ENCODE measurements at regions not wholly inside any gene's neighbourhood (a gene's known extent, or its start where the extent isn't known, plus 50 kb on each side); places are given as distances from the start of the nearest gene placed in this dataset.

- Histone ChIP-seq H3K4me3 (ENCODE audit: insufficient read depth, low read depth, low read length) (no peak overlapping the region), H4K91ac (ENCODE audit: insufficient read depth, low read depth, low read length) (peak overlapping the region; percentile 7; the same call in 1 of the 2 replicates), H3K23ac (ENCODE audit: low read depth, low read length) (no peak overlapping the region), H3K4ac (ENCODE audit: low read depth, low read length) (0 out of 2 replicates have a peak overlapping the region, but pooled peaks have one; percentile 6), H3K14ac (replicated peaks; ENCODE audit: low read depth, low read length) (0 out of 2 replicates have a peak overlapping the region, but pooled peaks have one; percentile 10), H3K4me2 (ENCODE audit: low read depth, low read length) (no peak overlapping the region), H3K4me1 (ENCODE audit: control insufficient read depth, insufficient read depth, low read length) (no peaks in the 10 kb centered on the region), H2BK5ac (ENCODE audit: low read depth, low read length, poor library complexity, severe bottlenecking) (no peak overlapping the region), H3K9ac (ENCODE audit: low read depth, low read length) (no peak overlapping the region), H4K8ac (ENCODE audit: low read depth in 2 of 2, low read length in 2 of 2) (peak overlapping the region in 1 of 2 experiments; percentile 9; a peak in 1 of 4 replicates), H2BK120ac (ENCODE audit: low read depth, low read length) (peak overlapping the region; percentile 13; the same call in 1 of the 2 replicates), H4K20me1 (ENCODE audit: insufficient read depth, low read length) (no peaks in the 10 kb centered on the region), H2BK15ac (ENCODE audit: low read depth, low read length) (no peak overlapping the region), H3K27me3 (ENCODE audit: control insufficient read depth, insufficient read depth, low read length) (no peaks in the 10 kb centered on the region), H2AFZ (replicated peaks; ENCODE audit: low read length, poor library complexity) (no peak overlapping the region), H3K27ac (ENCODE audit: insufficient read depth, low read length) (no peak overlapping the region), H2BK20ac (ENCODE audit: low read depth, low read length) (peak overlapping the region; percentile 27; the same call in 1 of the 2 replicates), H3K9me1 (ENCODE audit: insufficient read depth, low read length) (no peaks in the 10 kb centered on the region), H3K18ac (ENCODE audit: low read depth, low read length) (no peak overlapping the region), H2AK9ac (replicated peaks; ENCODE audit: low read depth, low read length, poor library complexity) (no peak overlapping the region), H2AK5ac (ENCODE audit: low read depth, low read length) (peak overlapping the region; percentile 51; the same call in 1 of the 2 replicates), H3K9me3 (ENCODE audit: control insufficient read depth, insufficient read depth, low read length) (no peaks in the 10 kb centered on the region), H3K36me3 (ENCODE audit: control insufficient read depth, insufficient read depth, low read length) (no peaks in the 10 kb centered on the region), H3K56ac (ENCODE audit: extremely low read depth, insufficient read depth, low read length) (no peak overlapping the region; the same call in 1 of the 2 replicates), H3K79me1 (ENCODE audit: low read depth in 1 of 2, low read length in 2 of 2) (0 out of 4 replicates have a peak, but pooled peaks cover 0 to 3% of the 10 kb centered on the region in 2 experiments), H4K5ac (ENCODE audit: low read depth, low read length) (no peak overlapping the region; the same call in 1 of the 2 replicates)
- TF ChIP-seq CTCF (conservative IDR thresholded peaks at IDR 0.05; ENCODE audit: low read depth, low read length) (peak; percentile 56), RFX5 (IDR thresholded peaks at IDR 0.05; ENCODE audit: low read depth, low read length) (no peak), SMC3 (IDR thresholded peaks at IDR 0.05; ENCODE audit: low read depth, low read length) (peak; percentile 61), USF2 (IDR thresholded peaks at IDR 0.05; ENCODE audit: low read depth, low read length) (no peak), ELK1 (IDR thresholded peaks at IDR 0.05; ENCODE audit: borderline replicate concordance, low read depth, low read length) (no peak), RAD21 (IDR thresholded peaks at IDR 0.05; ENCODE audit: low read length) (peak; percentile 61), CHD1 (IDR thresholded peaks at IDR 0.05; ENCODE audit: low read depth, low read length) (no peak), MAZ (IDR thresholded peaks at IDR 0.05; ENCODE audit: borderline replicate concordance, low read depth, low read length) (no peak), MXI1 (IDR thresholded peaks at IDR 0.05; ENCODE audit: borderline replicate concordance, low read depth, low read length) (no peak), RCOR1 (IDR thresholded peaks at IDR 0.05; ENCODE audit: insufficient replicate concordance, low read length) (no peak), BHLHE40 (IDR thresholded peaks at IDR 0.05; ENCODE audit: low read depth, low read length) (no peak), CEBPB (IDR thresholded peaks at IDR 0.05; ENCODE audit: low read depth, low read length) (no peak)
- no CpG with 5 or more reads among the region's 1 CpG for WGBS, 2 experiments (ENCODE audit: extremely low coverage in 2 of 2, insufficient read length in 1 of 2)
- BruUV-seq (replicated peaks), result no TSS peak
- ChIA-PET CTCF (interaction anchor here (0.6 to 1.5 kb wide), 7 partner anchors 189 to 1176 kb away, joined by 3 to 8 read pairs (median 4); partner anchors contain the start of gene SPRY1), POLR2A (ENCODE audit: unreplicated experiment) (no interaction called here)
- intact Hi-C loops (cut with micrococcal nuclease), result loop anchor here (1.0 to 10.0 kb wide), 7 partner anchors 269 to 1135 kb away; partner anchors contain the start of gene SPRY1
- DNase-seq, result peak; percentile 42
- dilution Hi-C loops (cut with HindIII; ENCODE audit: low sequenced_read_pairs, unreplicated experiment), result no loop called here
- in situ Hi-C loops (cut with MboI; ENCODE audit: low sequenced_read_pairs), result no loop called here
- ATAC-seq (ENCODE audit: low read depth), result peak; percentile 83
Observed at GRCh38 chr4:123127218-123127617, 204.8 kb upstream of the NUDT6 start.
